ENCODE measurements at regions not wholly inside any gene's neighbourhood (a gene's known extent, or its start where the extent isn't known, plus 50 kb on each side); places are given as distances from the start of the nearest gene placed in this dataset.

GRCh38 chr7:116145245-116145852, 65.0 kb upstream of the TES start:
- DNase-seq (ENCODE audit: low read depth, low spot score) (no peak), FAIRE-seq (no peak)
- H3K27ac ChIP-seq (ENCODE audit: control insufficient read depth, insufficient read depth, low read length) = no peak overlapping the region
- no peak overlapping the region for H2AFZ ChIP-seq (ENCODE audit: control insufficient read depth, low read length)
- H3K36me3 ChIP-seq (ENCODE audit: control insufficient read depth in 2 of 2, extremely low read depth in 1 of 2, insufficient read depth in 2 of 2, low read length in 2 of 2) = no peaks in the 10 kb centered on the region
- H3K4me1 ChIP-seq (ENCODE audit: control insufficient read depth, extremely low read depth, insufficient read depth, low read length) = no peaks in the 10 kb centered on the region
- no peak overlapping the region for H3K9ac ChIP-seq (ENCODE audit: control insufficient read depth, extremely low read depth, insufficient read depth, low read length)
- H3K4me3 ChIP-seq (ENCODE audit: control insufficient read depth in 2 of 3, extremely low read depth in 1 of 3, insufficient read depth in 2 of 3, low read depth in 1 of 3, low read length in 3 of 3) = no peak overlapping the region
- no peaks in the 10 kb centered on the region for H3K9me1 ChIP-seq (ENCODE audit: control insufficient read depth, extremely low read depth, insufficient read depth, low read length)
- H3K79me2 ChIP-seq (ENCODE audit: control insufficient read depth, insufficient read depth, low read length) = no peaks in the 10 kb centered on the region
- no peak for TF ChIP-seq CTCF (optimal IDR thresholded peaks at IDR 0.05 in 1 of 3, IDR thresholded peaks at IDR 0.05 in 1 of 3, conservative IDR thresholded peaks at IDR 0.05 in 1 of 3; ENCODE audit: extremely low read depth in 1 of 3, insufficient read depth in 2 of 3, low read length in 3 of 3)
- TF ChIP-seq EZH2 (IDR thresholded peaks at IDR 0.05; ENCODE audit: low read length) = no peak
- no peaks in the 10 kb centered on the region for H3K27me3 ChIP-seq (ENCODE audit: control insufficient read depth, extremely low read depth, insufficient read depth, low read length)
- no peak overlapping the region for H3K4me2 ChIP-seq (ENCODE audit: control insufficient read depth, extremely low read depth, insufficient read depth, low read depth, low read length)
- dilution Hi-C loops (cut with MboI; ENCODE audit: extremely low pct_ligation_motif_present, low sequenced_read_pairs) = no loop called here
- H3K9me3 ChIP-seq (ENCODE audit: control insufficient read depth, low read depth, low read length) = no peaks in the 10 kb centered on the region
- no peaks in the 10 kb centered on the region for H4K20me1 ChIP-seq (ENCODE audit: control insufficient read depth, extremely low read depth, insufficient read depth, low read length)

- no peak for DNase-seq (ENCODE audit: low read depth, low spot score)
- FAIRE-seq = no peak
- Histone ChIP-seq H3K27me3 (ENCODE audit: control insufficient read depth, extremely low read depth, insufficient read depth, low read length) (no peaks in the 10 kb centered on the region), H3K4me3 (ENCODE audit: control insufficient read depth in 2 of 3, extremely low read depth in 1 of 3, insufficient read depth in 2 of 3, low read depth in 1 of 3, low read length in 3 of 3) (no peak overlapping the region), H3K9me1 (ENCODE audit: control insufficient read depth, extremely low read depth, insufficient read depth, low read length) (no peaks in the 10 kb centered on the region), H4K20me1 (ENCODE audit: control insufficient read depth, extremely low read depth, insufficient read depth, low read length) (no peaks in the 10 kb centered on the region), H3K79me2 (ENCODE audit: control insufficient read depth, insufficient read depth, low read length) (no peaks in the 10 kb centered on the region), H2AFZ (ENCODE audit: control insufficient read depth, low read length) (no peak overlapping the region), H3K9ac (ENCODE audit: control insufficient read depth, extremely low read depth, insufficient read depth, low read length) (no peak overlapping the region), H3K4me1 (ENCODE audit: control insufficient read depth, extremely low read depth, insufficient read depth, low read length) (no peaks in the 10 kb centered on the region), H3K27ac (ENCODE audit: control insufficient read depth, insufficient read depth, low read length) (no peak overlapping the region), H3K4me2 (ENCODE audit: control insufficient read depth, extremely low read depth, insufficient read depth, low read depth, low read length) (no peak overlapping the region), H3K36me3 (ENCODE audit: control insufficient read depth in 2 of 2, extremely low read depth in 1 of 2, insufficient read depth in 2 of 2, low read length in 2 of 2) (no peaks in the 10 kb centered on the region), H3K9me3 (ENCODE audit: control insufficient read depth, low read depth, low read length) (no peaks in the 10 kb centered on the region)
- TF ChIP-seq EZH2 (IDR thresholded peaks at IDR 0.05; ENCODE audit: low read length) = no peak
- TF ChIP-seq CTCF (optimal IDR thresholded peaks at IDR 0.05 in 1 of 3, IDR thresholded peaks at IDR 0.05 in 1 of 3, conservative IDR thresholded peaks at IDR 0.05 in 1 of 3; ENCODE audit: extremely low read depth in 1 of 3, insufficient read depth in 2 of 3, low read length in 3 of 3) = no peak
- dilution Hi-C loops (cut with MboI; ENCODE audit: extremely low pct_ligation_motif_present, low sequenced_read_pairs) = no loop called here
Observed at GRCh38 chr7:116148108-116148507, 62.2 kb upstream of the TES start.

Measured in keratinocyte (primary cell).